Esophagus squamous epithelium (tissue), 5 donors: ENCODE measurements at regions not wholly inside any gene's neighbourhood (a gene's known extent, or its start where the extent isn't known, plus 50 kb on each side); places are given as distances from the start of the nearest gene placed in this dataset.
"Not testable (repeated sequence)": the region's sequence is repeated elsewhere in the genome, so short reads cannot be mapped to it uniquely, and the experiment has no call there.

Experiments used
- DNase-seq: peaks from one replicate; lab custom pipeline; 2025; lab: John Stamatoyannopoulos, UW
- H3K27ac ChIP-seq, 4 donors: fragments of 200-600 bp; sonication (generic); one replicate each; pipeline ENCODE4 v1.5.1; 2016 to 2019; ENCODE audit warnings: mild to moderate bottlenecking in 1 of 4
- H3K27me3 ChIP-seq, 4 donors: fragments of 200-600 bp; sonication (generic); 1 replicate in 3 of 4; 2 replicates in 1 of 4; pipeline versions ENCODE4 v1.5.1 to v1.6.0; 2017 to 2021; ENCODE audit warnings: antibody characterized with exemption in 1 of 4
- H3K36me3 ChIP-seq, 3 donors: fragments of 200-600 bp; sonication (generic); one replicate each; pipeline ENCODE4 v1.5.1; 2016 to 2019
- H3K4me1 ChIP-seq, 3 donors: fragments of 200-600 bp; sonication (generic); one replicate each; pipeline ENCODE4 v1.5.1; 2017 to 2019
- H3K4me3 ChIP-seq, 4 donors: fragments of 200-600 bp; sonication (generic); 1 replicate in 3 of 4; 2 replicates in 1 of 4; pipeline ENCODE4 v1.5.1; 2016 to 2019; ENCODE audit warnings: mild to moderate bottlenecking in 2 of 4, moderate library complexity in 1 of 4
- H3K9me3 ChIP-seq, 3 donors: fragments of 200-600 bp; sonication (generic); one replicate each; pipeline ENCODE4 v1.5.1; 2016 to 2019
- POLR2A ChIP-seq, 4 donors: fragments of 450-650 bp; IDR thresholded peaks; one replicate each; pipeline ENCODE4 v1.6.1; 2017; ENCODE audit warnings: antibody characterized with exemption in 4 of 4, mild to moderate bottlenecking in 4 of 4, moderate library complexity in 3 of 4
- WGBS, 2 donors: methylation state at CpG; one replicate each; pipeline ENCODE4 v1.1.5; 2018; 5-methylcytosine and 5-hydroxymethylcytosine counted together
- intact Hi-C: fragments of 100-400 bp; cut with DNase I; formaldehyde crosslinking; loops from one replicate; pipeline ENCODE4 v1.15.0; 2022
- TF ChIP-seq, protein P1 (sequence below), 6 experiments: fragments of 450-650 bp in 4 of 6; fragments of 200-600 bp in 2 of 6; sonication (generic) in 2 of 6; IDR thresholded peaks; one replicate each; pipeline ENCODE4 v1.5.1; 2016 to 2019; ENCODE audit warnings: antibody characterized with exemption in 6 of 6, mild to moderate bottlenecking in 4 of 6, moderate library complexity in 4 of 6
- donor health status: DM: yes; HTN: yes; CAD: no.

DNA sequence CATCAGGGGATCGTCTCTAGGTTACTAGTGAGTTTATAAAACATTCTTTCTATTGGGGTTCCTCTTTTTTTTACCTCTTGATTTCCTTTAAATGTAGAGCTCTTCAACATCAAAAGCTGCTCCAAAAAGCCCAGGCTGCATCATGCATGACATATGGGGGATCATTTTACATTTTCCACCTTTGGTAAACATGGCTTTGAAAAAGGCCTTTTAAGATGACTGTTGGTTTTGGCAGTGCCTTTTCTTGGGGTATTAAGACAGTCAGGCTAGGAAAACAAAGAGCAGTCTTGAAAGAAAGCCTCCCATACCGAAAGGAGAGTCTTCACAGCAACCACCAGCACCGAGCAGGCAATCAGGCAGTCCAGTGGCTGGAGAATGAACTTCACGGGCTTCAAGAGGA is 73.2 kb downstream of the NPEPL1 start:
- Histone ChIP-seq H3K36me3 (no peaks in the 10 kb centered on the region), H3K4me3 (no peak overlapping the region), H3K27ac (no peak overlapping the region), H3K4me1 (no peaks in the 10 kb centered on the region), H3K9me3 (no peaks in the 10 kb centered on the region), H3K27me3 (peaks cover 0 to 64% (median 0%) of the 10 kb centered on the region in 4 donors)
- intact Hi-C loops: no loop called here
- DNase-seq: no peak
- TF ChIP-seq POLR2A (IDR thresholded peaks at IDR 0.05): no peak
- TF ChIP-seq, protein P1, sequence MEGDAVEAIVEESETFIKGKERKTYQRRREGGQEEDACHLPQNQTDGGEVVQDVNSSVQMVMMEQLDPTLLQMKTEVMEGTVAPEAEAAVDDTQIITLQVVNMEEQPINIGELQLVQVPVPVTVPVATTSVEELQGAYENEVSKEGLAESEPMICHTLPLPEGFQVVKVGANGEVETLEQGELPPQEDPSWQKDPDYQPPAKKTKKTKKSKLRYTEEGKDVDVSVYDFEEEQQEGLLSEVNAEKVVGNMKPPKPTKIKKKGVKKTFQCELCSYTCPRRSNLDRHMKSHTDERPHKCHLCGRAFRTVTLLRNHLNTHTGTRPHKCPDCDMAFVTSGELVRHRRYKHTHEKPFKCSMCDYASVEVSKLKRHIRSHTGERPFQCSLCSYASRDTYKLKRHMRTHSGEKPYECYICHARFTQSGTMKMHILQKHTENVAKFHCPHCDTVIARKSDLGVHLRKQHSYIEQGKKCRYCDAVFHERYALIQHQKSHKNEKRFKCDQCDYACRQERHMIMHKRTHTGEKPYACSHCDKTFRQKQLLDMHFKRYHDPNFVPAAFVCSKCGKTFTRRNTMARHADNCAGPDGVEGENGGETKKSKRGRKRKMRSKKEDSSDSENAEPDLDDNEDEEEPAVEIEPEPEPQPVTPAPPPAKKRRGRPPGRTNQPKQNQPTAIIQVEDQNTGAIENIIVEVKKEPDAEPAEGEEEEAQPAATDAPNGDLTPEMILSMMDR (IDR thresholded peaks at IDR 0.05): no peak
- WGBS, 2 donors: 44 to 57% methylated on average over 3 to 4 of the region's 4 CpGs

DNA sequence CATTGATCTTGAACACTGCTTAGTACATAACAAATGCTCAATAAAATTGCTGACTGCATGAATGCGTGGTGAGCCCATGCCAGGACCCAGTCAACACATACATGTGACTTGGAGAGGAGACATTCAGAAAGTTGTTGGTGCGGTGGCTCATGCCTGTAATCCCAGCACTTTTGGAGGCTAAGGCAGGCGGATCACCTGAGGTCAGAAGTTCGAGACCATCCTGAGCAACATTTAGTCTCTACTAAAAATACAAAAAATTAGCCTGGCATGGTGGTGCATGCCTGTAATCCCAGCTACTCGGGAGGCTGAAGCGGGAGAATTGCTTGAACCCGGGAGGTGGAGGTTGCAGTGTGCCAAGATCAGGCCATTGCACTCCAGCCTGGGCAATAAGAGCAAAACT is 75.2 kb downstream of the NPEPL1 start:
- intact Hi-C loops, H3K9me3 ChIP-seq, DNase-seq, H3K4me1 ChIP-seq, H3K27ac ChIP-seq, H3K4me3 ChIP-seq, H3K36me3 ChIP-seq: not testable (repeated sequence)
- H3K27me3 ChIP-seq: peaks cover 0 to 56% (median 0%) of the 10 kb centered on the region in 4 donors
- 84 to 92% methylated on average over 6 to 7 of the region's 7 CpGs for WGBS, 2 donors
